ENCODE measurements at regions not wholly inside any gene's neighbourhood (a gene's known extent, or its start where the extent isn't known, plus 50 kb on each side); places are given as distances from the start of the nearest gene placed in this dataset.

- TF ChIP-seq GABPA (IDR thresholded peaks at IDR 0.05; ENCODE audit: low read depth) (no peak), TEAD4 (IDR thresholded peaks at IDR 0.05; ENCODE audit: borderline replicate concordance, insufficient read depth) (no peak), FOXM1 (IDR thresholded peaks at IDR 0.05; ENCODE audit: low read depth) (no peak), CTCF (IDR thresholded peaks at IDR 0.05) (no peak), USF2 (IDR thresholded peaks at IDR 0.05; ENCODE audit: borderline replicate concordance, low read depth, low read length) (no peak)
Observed at GRCh38 chr15:94177112-94177511, 54.2 kb upstream of the MCTP2 start.

Measured in SK-N-SH (cell line).